CD14-positive monocyte (primary cell): ENCODE measurements at regions not wholly inside any gene's neighbourhood (a gene's known extent, or its start where the extent isn't known, plus 50 kb on each side); places are given as distances from the start of the nearest gene placed in this dataset.

Experiments
- DNase-seq, 3 donors: peaks; one replicate each; pipeline ENCODE4 v3.0.0-alpha.2; 2011 to 2022
- H2AFZ ChIP-seq: 2 replicates; pipeline ENCODE4 v1.6.0; 2012; ENCODE audit warnings: mild to moderate bottlenecking, low read depth, low read length, inconsistent platforms; ENCODE audit not compliant: insufficient read depth, poor library complexity, severe bottlenecking
- H3K27ac ChIP-seq, 2 donors: 1 replicate in 1 of 2; 2 replicates in 1 of 2; pipeline ENCODE4 v1.5.1; 2012 to 2013; ENCODE audit warnings: low read length in 2 of 2, control low read depth in 1 of 2, inconsistent platforms in 1 of 2, low read depth in 1 of 2, mild to moderate bottlenecking in 1 of 2
- H3K27me3 ChIP-seq, 2 donors: one replicate each; pipeline versions ENCODE4 v1.6.0 to v1.6.1; 2011 to 2013; ENCODE audit warnings: low read length in 2 of 2; ENCODE audit not compliant: control insufficient read depth in 2 of 2, insufficient read depth in 2 of 2
- H3K36me3 ChIP-seq, 2 donors: replicated peaks in 1 of 2; 1 replicate in 1 of 2; 2 replicates in 1 of 2; pipeline versions ENCODE4 v1.5.1 to v1.6.1; 2012 to 2013; ENCODE audit warnings: low read length in 2 of 2, control low read depth in 1 of 2, inconsistent platforms in 1 of 2, mild to moderate bottlenecking in 1 of 2; ENCODE audit not compliant: insufficient read depth in 2 of 2, control insufficient read depth in 1 of 2
- H3K4me1 ChIP-seq, 2 donors: 1 replicate in 1 of 2; 2 replicates in 1 of 2; pipeline versions ENCODE4 v1.5.1 to v1.6.1; 2012 to 2013; ENCODE audit warnings: low read length in 2 of 2, control low read depth in 1 of 2, inconsistent platforms in 1 of 2, mild to moderate bottlenecking in 1 of 2, moderate library complexity in 1 of 2; ENCODE audit not compliant: insufficient read depth in 2 of 2, control insufficient read depth in 1 of 2
- H3K4me2 ChIP-seq: replicated peaks from 2 replicates; pipeline ENCODE3; 2012; ENCODE audit warnings: low read length, moderate library complexity, mild to moderate bottlenecking; ENCODE audit not compliant: poor library complexity, severe bottlenecking; ENCODE audit errors: extremely low read depth
- H3K4me3 ChIP-seq, 3 experiments: fragments of 200-600 bp in 1 of 3; sonication (generic) in 1 of 3; replicated peaks in 1 of 3; 1 replicate in 2 of 3; 2 replicates in 1 of 3; pipeline ENCODE4 v1.5.1; 2011 to 2013; ENCODE audit warnings: low read length in 3 of 3, mild to moderate bottlenecking in 3 of 3, control low read depth in 2 of 3, low read depth in 2 of 3, inconsistent platforms in 1 of 3, moderate library complexity in 1 of 3
- H3K79me2 ChIP-seq: 2 replicates; pipeline ENCODE4 v1.6.0; 2012; ENCODE audit warnings: mild to moderate bottlenecking, control low read depth, inconsistent platforms, low read length, moderate library complexity; ENCODE audit not compliant: insufficient read depth
- H3K9ac ChIP-seq: 2 replicates; pipeline ENCODE4 v1.6.0; 2017; ENCODE audit warnings: low read length, mild to moderate bottlenecking; ENCODE audit not compliant: insufficient read depth, poor library complexity, severe bottlenecking
- H3K9me3 ChIP-seq, 2 donors: replicated peaks in 1 of 2; 1 replicate in 1 of 2; 2 replicates in 1 of 2; pipeline versions ENCODE4 v1.5.1 to v1.6.1; 2012 to 2013; ENCODE audit warnings: low read length in 2 of 2, control low read depth in 1 of 2; ENCODE audit not compliant: control insufficient read depth in 1 of 2, insufficient read depth in 1 of 2
- H4K20me1 ChIP-seq: 2 replicates; pipeline ENCODE4 v1.6.0; 2012; ENCODE audit warnings: mild to moderate bottlenecking, low read length, control low read depth, moderate library complexity; ENCODE audit not compliant: insufficient read depth
- H3K27ac Mint-ChIP-seq, 7 donors: one replicate each; pipeline ENCODE4 v1.8.0; 2020; ENCODE audit warnings: mild to moderate bottlenecking in 7 of 7, mixed read lengths in 7 of 7, moderate library complexity in 6 of 7, inconsistent platforms in 2 of 7
- H3K27me3 Mint-ChIP-seq, 3 donors: one replicate each; pipeline ENCODE4 v1.8.0; 2021 to 2022; ENCODE audit warnings: low read depth in 3 of 3, mild to moderate bottlenecking in 3 of 3, mixed read lengths in 3 of 3, moderate library complexity in 3 of 3, inconsistent platforms in 1 of 3
- H3K36me3 Mint-ChIP-seq, 2 donors: one replicate each; pipeline ENCODE4 v1.8.0; 2020; ENCODE audit warnings: mixed read lengths in 2 of 2, inconsistent platforms in 1 of 2, mild to moderate bottlenecking in 1 of 2
- H3K4me1 Mint-ChIP-seq: one replicate; pipeline ENCODE4 v1.8.0; 2020; ENCODE audit warnings: mild to moderate bottlenecking, mixed read lengths
- H3K4me3 Mint-ChIP-seq, 2 donors: one replicate each; pipeline ENCODE4 v1.8.0; 2020; ENCODE audit warnings: mild to moderate bottlenecking in 2 of 2, mixed read lengths in 2 of 2, moderate library complexity in 1 of 2
- H3K9me3 Mint-ChIP-seq, 7 donors: one replicate each; pipeline ENCODE4 v1.8.0; 2020 to 2022; ENCODE audit warnings: mixed read lengths in 7 of 7, mild to moderate bottlenecking in 6 of 7, moderate library complexity in 6 of 7, inconsistent platforms in 2 of 7
- WGBS: methylation state at CpG from one replicate; pipeline ENCODE4 v1.1.5; 2013; ENCODE audit warnings: missing lambda C conversion rate; ENCODE audit not compliant: insufficient coverage; 5-methylcytosine and 5-hydroxymethylcytosine counted together
- intact Hi-C, 2 donors: fragments of 100-400 bp; cut with micrococcal nuclease; formaldehyde crosslinking; loops; one replicate each; pipeline versions ENCODE4 v1.15.0 to v1.15.1; 2023
- TF ChIP-seq, protein P1 (sequence below): fragments of 200-600 bp; IDR thresholded peaks from one replicate; pipeline ENCODE4 v1.8.0; 2022; ENCODE audit warnings: antibody characterized with exemption, mild to moderate bottlenecking

DNA sequence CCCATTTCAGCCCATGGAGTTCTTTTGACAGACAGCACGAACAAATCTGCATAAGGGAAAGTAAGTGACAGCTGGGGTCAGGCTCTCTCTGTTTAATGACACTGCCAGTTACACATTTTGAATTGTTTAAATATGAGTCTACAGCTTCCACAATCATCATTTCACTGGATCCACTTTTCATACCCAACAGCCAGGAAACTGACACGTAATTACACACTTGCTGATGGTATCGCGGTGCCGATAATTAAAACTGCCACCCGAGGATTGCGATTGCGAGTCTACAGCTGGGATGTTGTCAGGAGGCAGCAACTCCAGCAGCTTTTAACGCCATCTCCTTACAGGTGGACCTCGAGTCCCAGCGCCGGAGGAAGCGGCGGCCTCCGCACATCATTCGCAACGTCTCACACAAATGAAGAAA lies 230.8 kb upstream of the MGMT start:
- no peaks in the 10 kb centered on the region for H3K36me3 ChIP-seq
- Mint-ChIP-seq H3K36me3 (no peaks in the 10 kb centered on the region), H3K4me3 (no peak overlapping the region), H3K4me1 (no peaks in the 10 kb centered on the region), H3K27ac (no peak overlapping the region), H3K27me3 (no peaks in the 10 kb centered on the region), H3K9me3 (peaks cover 0 to 3% (median 0%) of the 10 kb centered on the region in 7 donors)
- no peak overlapping the region for H3K4me3 ChIP-seq
- WGBS, result 99% methylated on average over 9 of the region's 17 CpGs
- no peak overlapping the region for H3K4me2 ChIP-seq
- no peak overlapping the region for H2AFZ ChIP-seq
- no peak overlapping the region for H3K9ac ChIP-seq
- no peak overlapping the region for H3K27ac ChIP-seq
- no peaks in the 10 kb centered on the region for H4K20me1 ChIP-seq
- no peaks in the 10 kb centered on the region for H3K27me3 ChIP-seq
- H3K9me3 ChIP-seq, result no peaks in the 10 kb centered on the region
- no peak for DNase-seq
- intact Hi-C loops, result no loop called here
- TF ChIP-seq, protein P1, sequence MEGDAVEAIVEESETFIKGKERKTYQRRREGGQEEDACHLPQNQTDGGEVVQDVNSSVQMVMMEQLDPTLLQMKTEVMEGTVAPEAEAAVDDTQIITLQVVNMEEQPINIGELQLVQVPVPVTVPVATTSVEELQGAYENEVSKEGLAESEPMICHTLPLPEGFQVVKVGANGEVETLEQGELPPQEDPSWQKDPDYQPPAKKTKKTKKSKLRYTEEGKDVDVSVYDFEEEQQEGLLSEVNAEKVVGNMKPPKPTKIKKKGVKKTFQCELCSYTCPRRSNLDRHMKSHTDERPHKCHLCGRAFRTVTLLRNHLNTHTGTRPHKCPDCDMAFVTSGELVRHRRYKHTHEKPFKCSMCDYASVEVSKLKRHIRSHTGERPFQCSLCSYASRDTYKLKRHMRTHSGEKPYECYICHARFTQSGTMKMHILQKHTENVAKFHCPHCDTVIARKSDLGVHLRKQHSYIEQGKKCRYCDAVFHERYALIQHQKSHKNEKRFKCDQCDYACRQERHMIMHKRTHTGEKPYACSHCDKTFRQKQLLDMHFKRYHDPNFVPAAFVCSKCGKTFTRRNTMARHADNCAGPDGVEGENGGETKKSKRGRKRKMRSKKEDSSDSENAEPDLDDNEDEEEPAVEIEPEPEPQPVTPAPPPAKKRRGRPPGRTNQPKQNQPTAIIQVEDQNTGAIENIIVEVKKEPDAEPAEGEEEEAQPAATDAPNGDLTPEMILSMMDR, result no peak
- H3K79me2 ChIP-seq, result no peaks in the 10 kb centered on the region
- no peaks in the 10 kb centered on the region for H3K4me1 ChIP-seq

DNA sequence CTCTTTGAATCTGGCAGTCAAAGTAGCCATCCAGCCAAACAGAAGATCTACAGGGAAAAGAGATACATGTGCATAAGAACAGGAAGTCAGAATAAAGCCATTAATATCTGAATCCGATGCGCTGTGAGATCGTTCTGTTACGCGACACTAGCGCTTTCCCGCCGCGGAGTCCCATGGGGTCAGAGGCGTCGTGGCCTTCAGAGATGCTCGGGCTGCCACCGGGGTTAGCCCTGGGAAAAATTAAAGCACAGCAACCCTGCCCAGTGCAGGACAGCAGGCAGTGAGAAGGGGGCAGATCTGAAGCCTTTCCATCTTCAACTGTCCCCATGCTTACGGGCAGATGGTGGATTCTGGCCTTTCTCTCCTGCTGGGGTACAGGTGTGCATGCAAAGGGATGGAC lies 225.6 kb upstream of the MGMT start:
- H3K27me3 ChIP-seq, result no peaks in the 10 kb centered on the region
- Mint-ChIP-seq H3K27me3 (peaks cover 0 to 5% (median 0%) of the 10 kb centered on the region in 3 donors), H3K9me3 (peaks cover 0 to 4% (median 0%) of the 10 kb centered on the region in 7 donors), H3K36me3 (no peaks in the 10 kb centered on the region), H3K4me1 (no peaks in the 10 kb centered on the region), H3K27ac (no peak overlapping the region), H3K4me3 (no peak overlapping the region)
- no peaks in the 10 kb centered on the region for H3K36me3 ChIP-seq
- H3K4me3 ChIP-seq, result no peak overlapping the region
- no peaks in the 10 kb centered on the region for H3K9me3 ChIP-seq
- H4K20me1 ChIP-seq, result no peaks in the 10 kb centered on the region
- no peak for DNase-seq
- no peak overlapping the region for H3K27ac ChIP-seq
- TF ChIP-seq, protein P1, result no peak
- H3K79me2 ChIP-seq, result no peaks in the 10 kb centered on the region
- H3K4me2 ChIP-seq, result no peak overlapping the region
- intact Hi-C loops, result no loop called here
- no peak overlapping the region for H2AFZ ChIP-seq
- no peak overlapping the region for H3K9ac ChIP-seq
- H3K4me1 ChIP-seq, result no peaks in the 10 kb centered on the region
- WGBS, result 99% methylated on average over 13 of the region's 14 CpGs
